ENCODE measurements at regions not wholly inside any gene's neighbourhood (a gene's known extent, or its start where the extent isn't known, plus 50 kb on each side); places are given as distances from the start of the nearest gene placed in this dataset.
A peak's percentile ranks its signal among the peaks of the same experiment; 100 is the strongest.

DNA sequence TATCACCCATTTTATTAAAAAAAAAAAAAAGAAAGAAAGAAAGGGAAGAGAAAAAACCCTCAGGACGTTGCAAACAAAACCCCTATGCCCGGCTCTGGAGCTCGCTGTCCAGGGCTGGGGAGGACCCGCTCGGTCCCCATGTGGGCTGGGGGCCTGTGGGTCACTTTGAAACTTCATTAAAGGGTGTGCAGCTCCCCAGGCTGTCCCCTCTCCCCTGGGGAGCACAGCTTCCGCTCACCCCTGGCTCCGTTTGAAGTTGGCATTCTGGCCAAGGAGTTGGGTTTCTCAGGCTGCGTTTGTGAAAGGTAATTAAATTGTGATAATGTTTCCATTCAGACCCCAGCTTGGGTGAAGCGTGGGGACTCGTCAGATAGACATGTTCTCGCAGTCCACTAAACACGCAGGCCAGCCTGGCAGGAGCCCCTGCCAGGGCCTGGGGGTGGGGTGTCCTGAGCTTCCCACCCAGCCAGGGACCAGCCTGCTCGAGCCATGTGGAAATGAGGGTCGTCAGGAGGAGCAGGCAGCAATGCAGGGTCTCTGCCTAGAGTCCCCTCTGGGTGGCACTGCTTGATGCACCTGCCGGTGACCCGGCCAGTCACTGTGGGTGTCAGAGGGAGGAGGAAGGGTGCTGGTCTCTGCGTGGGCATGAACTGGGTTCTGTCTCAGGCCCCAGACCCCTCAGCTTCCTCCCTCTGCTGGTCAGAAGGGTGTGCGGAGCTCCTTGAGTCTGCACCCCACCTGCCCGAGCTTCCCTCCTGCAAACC is 166.2 kb downstream of the INHBB start:
- TF ChIP-seq, protein P1, sequence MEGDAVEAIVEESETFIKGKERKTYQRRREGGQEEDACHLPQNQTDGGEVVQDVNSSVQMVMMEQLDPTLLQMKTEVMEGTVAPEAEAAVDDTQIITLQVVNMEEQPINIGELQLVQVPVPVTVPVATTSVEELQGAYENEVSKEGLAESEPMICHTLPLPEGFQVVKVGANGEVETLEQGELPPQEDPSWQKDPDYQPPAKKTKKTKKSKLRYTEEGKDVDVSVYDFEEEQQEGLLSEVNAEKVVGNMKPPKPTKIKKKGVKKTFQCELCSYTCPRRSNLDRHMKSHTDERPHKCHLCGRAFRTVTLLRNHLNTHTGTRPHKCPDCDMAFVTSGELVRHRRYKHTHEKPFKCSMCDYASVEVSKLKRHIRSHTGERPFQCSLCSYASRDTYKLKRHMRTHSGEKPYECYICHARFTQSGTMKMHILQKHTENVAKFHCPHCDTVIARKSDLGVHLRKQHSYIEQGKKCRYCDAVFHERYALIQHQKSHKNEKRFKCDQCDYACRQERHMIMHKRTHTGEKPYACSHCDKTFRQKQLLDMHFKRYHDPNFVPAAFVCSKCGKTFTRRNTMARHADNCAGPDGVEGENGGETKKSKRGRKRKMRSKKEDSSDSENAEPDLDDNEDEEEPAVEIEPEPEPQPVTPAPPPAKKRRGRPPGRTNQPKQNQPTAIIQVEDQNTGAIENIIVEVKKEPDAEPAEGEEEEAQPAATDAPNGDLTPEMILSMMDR (conservative IDR thresholded peaks at IDR 0.05; ENCODE audit: low read depth in 2 of 2) = peak in 1 of 2 experiments; percentile 35
- TF ChIP-seq, protein P2, sequence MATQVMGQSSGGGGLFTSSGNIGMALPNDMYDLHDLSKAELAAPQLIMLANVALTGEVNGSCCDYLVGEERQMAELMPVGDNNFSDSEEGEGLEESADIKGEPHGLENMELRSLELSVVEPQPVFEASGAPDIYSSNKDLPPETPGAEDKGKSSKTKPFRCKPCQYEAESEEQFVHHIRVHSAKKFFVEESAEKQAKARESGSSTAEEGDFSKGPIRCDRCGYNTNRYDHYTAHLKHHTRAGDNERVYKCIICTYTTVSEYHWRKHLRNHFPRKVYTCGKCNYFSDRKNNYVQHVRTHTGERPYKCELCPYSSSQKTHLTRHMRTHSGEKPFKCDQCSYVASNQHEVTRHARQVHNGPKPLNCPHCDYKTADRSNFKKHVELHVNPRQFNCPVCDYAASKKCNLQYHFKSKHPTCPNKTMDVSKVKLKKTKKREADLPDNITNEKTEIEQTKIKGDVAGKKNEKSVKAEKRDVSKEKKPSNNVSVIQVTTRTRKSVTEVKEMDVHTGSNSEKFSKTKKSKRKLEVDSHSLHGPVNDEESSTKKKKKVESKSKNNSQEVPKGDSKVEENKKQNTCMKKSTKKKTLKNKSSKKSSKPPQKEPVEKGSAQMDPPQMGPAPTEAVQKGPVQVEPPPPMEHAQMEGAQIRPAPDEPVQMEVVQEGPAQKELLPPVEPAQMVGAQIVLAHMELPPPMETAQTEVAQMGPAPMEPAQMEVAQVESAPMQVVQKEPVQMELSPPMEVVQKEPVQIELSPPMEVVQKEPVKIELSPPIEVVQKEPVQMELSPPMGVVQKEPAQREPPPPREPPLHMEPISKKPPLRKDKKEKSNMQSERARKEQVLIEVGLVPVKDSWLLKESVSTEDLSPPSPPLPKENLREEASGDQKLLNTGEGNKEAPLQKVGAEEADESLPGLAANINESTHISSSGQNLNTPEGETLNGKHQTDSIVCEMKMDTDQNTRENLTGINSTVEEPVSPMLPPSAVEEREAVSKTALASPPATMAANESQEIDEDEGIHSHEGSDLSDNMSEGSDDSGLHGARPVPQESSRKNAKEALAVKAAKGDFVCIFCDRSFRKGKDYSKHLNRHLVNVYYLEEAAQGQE (IDR thresholded peaks at IDR 0.05; ENCODE audit: unreplicated experiment) = no peak
- TF ChIP-seq EZH2 (IDR thresholded peaks at IDR 0.05; ENCODE audit: low read depth, unreplicated experiment) (no peak), CREB1 (CRISPR knock-in tag; IDR thresholded peaks at IDR 0.05; ENCODE audit: low read depth) (no peak), ZNF331 (CRISPR knock-in tag; IDR thresholded peaks at IDR 0.05; ENCODE audit: low read depth) (no peak), JUNB (IDR thresholded peaks at IDR 0.05; ENCODE audit: unreplicated experiment) (no peak)
